HUES48 (cell line): ENCODE measurements at regions not wholly inside any gene's neighbourhood (a gene's known extent, or its start where the extent isn't known, plus 50 kb on each side); places are given as distances from the start of the nearest gene placed in this dataset.

Experiments
- H3K27ac ChIP-seq: one replicate; pipeline ENCODE4 v1.7.0; 2013; ENCODE audit warnings: low read depth, low read length, inconsistent platforms
- H3K27me3 ChIP-seq: 2 replicates; pipeline ENCODE4 v1.6.1; 2013; ENCODE audit warnings: mild to moderate bottlenecking, low read length; ENCODE audit not compliant: control insufficient read depth, insufficient read depth
- H3K36me3 ChIP-seq: 2 replicates; pipeline ENCODE4 v1.6.1; 2013; ENCODE audit warnings: low read length; ENCODE audit not compliant: control insufficient read depth, insufficient read depth
- H3K4me1 ChIP-seq: 2 replicates; pipeline ENCODE4 v1.6.1; 2013; ENCODE audit warnings: mild to moderate bottlenecking, low read length; ENCODE audit not compliant: control insufficient read depth, insufficient read depth
- H3K4me3 ChIP-seq: 2 replicates; pipeline ENCODE4 v1.5.1; 2013; ENCODE audit warnings: mild to moderate bottlenecking, low read depth, low read length
- H3K9ac ChIP-seq: 2 replicates; pipeline ENCODE4 v1.6.1; 2013; ENCODE audit warnings: mild to moderate bottlenecking, low read depth, low read length, moderate library complexity
- H3K9me3 ChIP-seq: 2 replicates; pipeline ENCODE4 v1.6.1; 2013; ENCODE audit warnings: low read length; ENCODE audit not compliant: control insufficient read depth, insufficient read depth

DNA sequence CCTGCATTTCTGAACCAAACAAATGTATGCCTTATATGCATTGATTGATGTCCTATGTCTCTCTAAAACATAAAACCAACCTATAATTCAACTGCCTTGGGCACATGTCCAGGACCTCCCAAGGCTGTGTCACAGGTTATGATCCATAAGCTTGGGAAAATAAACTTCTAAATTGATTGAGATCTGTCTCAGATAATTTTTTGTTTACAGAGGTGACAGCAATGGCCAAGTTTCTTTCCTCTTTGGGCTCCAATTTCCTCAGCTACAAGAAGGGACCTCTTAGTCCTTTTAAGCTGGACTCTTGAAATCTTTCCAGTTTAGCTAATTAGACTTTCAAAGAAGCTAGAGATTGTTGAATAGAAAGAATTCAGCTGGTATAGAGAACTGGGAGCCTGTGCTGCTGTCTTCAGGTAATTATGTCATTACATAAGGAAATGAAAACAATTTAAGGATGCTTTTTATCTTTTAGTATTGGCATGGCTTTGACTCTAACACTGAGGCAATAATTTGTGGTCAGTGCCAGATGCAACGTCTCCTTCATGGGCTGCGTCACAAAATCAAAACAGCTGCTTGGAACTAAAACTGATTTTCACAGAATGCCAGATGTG is 412.1 kb upstream of the TRIB2 start:
- H3K4me3 ChIP-seq = no peak overlapping the region
- H3K36me3 ChIP-seq = no peaks in the 10 kb centered on the region
- H3K9me3 ChIP-seq = no peaks in the 10 kb centered on the region
- no peak overlapping the region for H3K9ac ChIP-seq
- H3K4me1 ChIP-seq = peaks cover 8% of the 10 kb centered on the region; the same call in 1 of the 2 replicates
- H3K27me3 ChIP-seq = no peaks in the 10 kb centered on the region
- H3K27ac ChIP-seq = no peak overlapping the region

DNA sequence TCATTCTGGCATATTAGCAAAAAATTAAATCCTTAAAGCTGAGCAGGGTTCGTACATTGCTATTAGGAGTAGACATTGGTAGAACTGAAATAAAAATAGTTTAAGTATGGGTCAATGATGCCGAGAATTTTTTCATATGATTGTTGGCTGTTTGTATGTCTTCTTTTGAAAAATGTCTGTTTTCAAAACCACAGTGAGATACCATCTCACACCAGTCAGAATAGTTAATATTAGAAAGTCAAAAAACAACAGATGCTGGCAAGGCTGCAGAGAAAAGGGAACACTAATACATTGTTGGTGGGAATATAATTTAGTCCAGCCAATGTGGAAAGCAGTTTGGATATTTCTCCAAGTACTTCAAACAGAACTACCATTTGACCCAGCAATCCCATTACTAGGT is 410.8 kb upstream of the TRIB2 start:
- Histone ChIP-seq H3K9ac (no peak overlapping the region), H3K36me3 (no peaks in the 10 kb centered on the region), H3K27ac (no peak overlapping the region), H3K4me3 (no peak overlapping the region), H3K27me3 (no peaks in the 10 kb centered on the region), H3K4me1 (peaks cover 8% of the 10 kb centered on the region; the same call in 1 of the 2 replicates), H3K9me3 (no peaks in the 10 kb centered on the region)

DNA sequence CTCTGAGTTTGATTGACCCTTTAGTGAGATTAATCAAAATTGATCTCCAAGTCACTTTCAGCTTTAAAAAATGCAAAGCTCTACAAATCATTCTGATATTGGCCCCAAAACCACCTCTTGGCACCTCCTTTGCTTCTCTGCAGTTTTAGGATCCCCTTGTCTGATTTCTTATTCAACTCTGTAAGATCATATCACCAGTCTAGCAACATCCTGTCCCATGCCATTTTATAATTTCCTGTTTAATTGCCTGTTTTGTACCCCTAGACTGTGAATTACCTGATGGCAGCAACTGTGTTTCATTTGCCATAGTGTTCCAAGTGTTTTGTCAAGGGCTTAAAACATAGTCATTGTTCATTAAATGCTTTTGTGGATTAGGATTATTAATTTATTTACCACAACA is 406.3 kb upstream of the TRIB2 start:
- Histone ChIP-seq H3K4me3 (no peak overlapping the region), H3K4me1 (peaks cover 19% of the 10 kb centered on the region), H3K27me3 (no peaks in the 10 kb centered on the region), H3K36me3 (no peaks in the 10 kb centered on the region), H3K9ac (no peak overlapping the region), H3K9me3 (no peaks in the 10 kb centered on the region), H3K27ac (no peak overlapping the region)

DNA sequence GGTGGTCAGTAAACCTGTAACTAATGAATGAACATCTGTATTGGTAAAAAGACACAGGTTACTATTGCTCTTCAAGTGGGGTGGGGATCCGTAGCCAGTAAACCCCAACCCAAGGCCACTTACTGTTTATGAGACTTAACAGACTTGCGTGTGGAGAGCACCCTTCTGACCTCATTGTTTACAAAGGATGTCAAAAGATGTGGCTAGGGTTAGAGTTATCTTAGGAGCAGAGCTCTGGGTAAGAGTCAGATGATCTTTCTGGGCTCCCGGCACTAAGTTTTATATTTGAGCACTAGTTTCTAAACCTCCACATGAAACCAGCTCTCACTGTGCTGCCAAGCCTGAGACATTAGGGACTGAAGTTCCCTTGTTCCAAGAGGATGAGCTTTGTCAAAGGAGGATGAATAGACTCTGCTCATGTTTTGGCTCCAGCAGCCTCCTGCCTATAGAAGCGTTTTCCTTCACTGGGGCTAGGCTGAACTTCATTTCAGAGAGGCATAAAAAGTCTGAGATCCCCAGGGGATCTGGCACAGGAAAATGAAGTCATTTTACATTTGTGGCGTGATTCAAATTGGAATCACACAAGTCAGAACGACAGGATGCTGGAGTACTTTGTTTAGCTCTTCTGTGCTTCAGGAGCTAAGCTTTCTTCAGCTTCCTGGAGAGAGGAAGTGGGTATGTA is 403.1 kb upstream of the TRIB2 start:
- peak overlapping the region; percentile 65 for H3K27ac ChIP-seq
- H3K9ac ChIP-seq = no peak overlapping the region
- no peaks in the 10 kb centered on the region for H3K9me3 ChIP-seq
- no peak overlapping the region for H3K4me3 ChIP-seq
- peaks cover 19% of the 10 kb centered on the region for H3K4me1 ChIP-seq
- no peaks in the 10 kb centered on the region for H3K36me3 ChIP-seq
- H3K27me3 ChIP-seq = no peaks in the 10 kb centered on the region

DNA sequence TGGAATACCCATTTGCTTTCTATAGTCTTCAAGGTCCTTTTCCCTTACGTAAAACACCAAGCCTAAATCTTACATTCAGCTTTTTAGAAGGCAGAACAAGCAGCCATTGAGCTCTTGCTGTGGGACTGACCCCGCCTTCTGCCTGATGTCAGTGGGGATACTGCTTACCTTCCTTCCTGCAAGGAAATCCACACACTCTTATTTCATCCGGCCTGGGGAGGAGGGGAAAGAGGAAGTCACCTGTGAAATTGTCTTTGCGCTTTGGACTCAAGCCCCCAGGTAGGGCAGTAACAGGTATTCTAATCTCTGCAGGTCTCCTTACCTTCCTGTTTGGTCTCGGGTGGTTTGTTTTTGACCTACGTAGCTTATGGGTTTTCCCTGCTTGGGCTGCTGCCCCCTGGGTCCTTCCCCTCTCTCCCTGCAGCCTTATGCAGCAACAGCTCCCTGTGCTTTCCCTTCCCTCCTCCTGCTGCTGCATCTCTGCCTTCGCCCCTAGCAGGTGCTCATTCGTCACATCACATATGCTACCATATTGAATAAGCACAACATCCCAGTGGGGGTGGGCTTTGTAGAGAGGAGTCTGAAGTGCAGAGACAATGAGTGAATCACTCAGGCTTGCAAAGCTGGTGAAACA is 402.5 kb upstream of the TRIB2 start:
- Histone ChIP-seq H3K9ac (no peak overlapping the region), H3K27me3 (no peaks in the 10 kb centered on the region), H3K36me3 (no peaks in the 10 kb centered on the region), H3K9me3 (no peaks in the 10 kb centered on the region), H3K4me1 (peaks cover 19% of the 10 kb centered on the region), H3K4me3 (no peak overlapping the region), H3K27ac (peak overlapping the region; percentile 65)

DNA sequence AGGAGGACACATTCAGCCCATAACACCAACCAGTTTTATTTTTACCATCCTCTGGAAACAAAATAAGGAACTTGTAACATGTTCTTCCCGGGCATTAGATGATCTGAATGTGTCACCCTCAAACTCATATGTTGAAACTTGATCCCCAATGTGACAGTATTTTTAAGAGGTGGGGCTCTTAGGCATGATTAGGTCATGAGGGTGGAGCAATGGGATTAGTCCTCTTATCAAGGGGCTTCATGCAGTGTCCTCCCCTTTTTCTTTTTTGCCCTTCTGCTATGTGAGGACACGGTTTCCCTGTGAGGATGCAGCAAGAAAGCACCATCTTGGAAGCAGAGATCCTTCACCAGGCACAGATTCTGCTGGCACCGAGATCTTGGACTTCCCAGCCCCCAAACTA is 401.5 kb upstream of the TRIB2 start:
- Histone ChIP-seq H3K4me1 (peaks cover 19% of the 10 kb centered on the region), H3K36me3 (no peaks in the 10 kb centered on the region), H3K27me3 (no peaks in the 10 kb centered on the region), H3K27ac (no peak overlapping the region), H3K4me3 (no peak overlapping the region), H3K9me3 (no peaks in the 10 kb centered on the region), H3K9ac (no peak overlapping the region)

GRCh38 chr2:12316476-12316875 is 400.3 kb upstream of the TRIB2 start:
- no peak overlapping the region for H3K9ac ChIP-seq
- H3K27me3 ChIP-seq = no peaks in the 10 kb centered on the region
- no peaks in the 10 kb centered on the region for H3K9me3 ChIP-seq
- H3K36me3 ChIP-seq = no peaks in the 10 kb centered on the region
- no peak overlapping the region for H3K27ac ChIP-seq
- H3K4me1 ChIP-seq = peaks cover 23% of the 10 kb centered on the region
- H3K4me3 ChIP-seq = no peak overlapping the region

DNA sequence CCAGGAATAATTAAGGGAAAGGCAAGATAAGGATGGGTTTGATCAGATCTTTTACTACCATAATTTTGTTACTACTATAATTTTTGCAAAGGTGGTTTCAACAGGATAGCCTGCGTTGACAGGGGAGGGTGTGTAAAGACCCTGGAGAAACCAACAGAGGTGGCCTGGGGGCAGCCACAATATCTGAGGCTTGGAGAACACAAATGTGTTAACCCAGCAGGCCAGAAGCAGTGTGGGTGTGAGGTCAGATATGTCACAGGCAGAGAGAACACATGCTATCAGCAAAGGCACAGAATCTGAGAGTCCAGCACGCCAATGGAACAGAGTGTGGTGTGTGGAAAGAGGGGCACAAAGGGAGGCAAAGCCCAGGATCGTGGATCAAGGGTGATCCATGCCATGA is 399.4 kb upstream of the TRIB2 start:
- Histone ChIP-seq H3K9ac (no peak overlapping the region), H3K27me3 (no peaks in the 10 kb centered on the region), H3K4me1 (peaks cover 23% of the 10 kb centered on the region), H3K27ac (no peak overlapping the region), H3K4me3 (no peak overlapping the region), H3K36me3 (no peaks in the 10 kb centered on the region), H3K9me3 (no peaks in the 10 kb centered on the region)

- H3K4me1 ChIP-seq = peaks cover 23% of the 10 kb centered on the region
- no peaks in the 10 kb centered on the region for H3K9me3 ChIP-seq
- no peaks in the 10 kb centered on the region for H3K27me3 ChIP-seq
- no peak overlapping the region for H3K9ac ChIP-seq
- H3K27ac ChIP-seq = no peak overlapping the region
- no peak overlapping the region for H3K4me3 ChIP-seq
- H3K36me3 ChIP-seq = no peaks in the 10 kb centered on the region
Measured at GRCh38 chr2:12317814-12318426, 398.8 kb upstream of the TRIB2 start.

- no peaks in the 10 kb centered on the region for H3K9me3 ChIP-seq
- no peak overlapping the region for H3K27ac ChIP-seq
- no peaks in the 10 kb centered on the region for H3K36me3 ChIP-seq
- H3K9ac ChIP-seq = no peak overlapping the region
- H3K4me1 ChIP-seq = peaks cover 20% of the 10 kb centered on the region
- no peak overlapping the region for H3K4me3 ChIP-seq
- no peaks in the 10 kb centered on the region for H3K27me3 ChIP-seq
Measured at GRCh38 chr2:12318427-12319057, 398.2 kb upstream of the TRIB2 start.
